GM19397 (cell line): ENCODE measurements at regions not wholly inside any gene's neighbourhood (a gene's known extent, or its start where the extent isn't known, plus 50 kb on each side); places are given as distances from the start of the nearest gene placed in this dataset.
"Not testable (repeated sequence)": the region's sequence is repeated elsewhere in the genome, so short reads cannot be mapped to it uniquely, and the experiment has no call there.

Experiments used
- ATAC-seq: cut with Tn5 transposase; IDR thresholded peaks from one replicate; pipeline ENCODE4 v1.9.1; 2021; ENCODE audit warnings: mild to moderate bottlenecking, moderate library complexity; ENCODE audit not compliant: unreplicated experiment

GRCh38 chr10:125407557-125407956, 247.2 kb upstream of the CTBP2 start:
- ATAC-seq, result no peak

- ATAC-seq, result no peak
Measured at GRCh38 chr10:125407000-125407502, 246.7 kb upstream of the CTBP2 start.

GRCh38 chr10:125404902-125405301, 244.5 kb upstream of the CTBP2 start:
- not testable (repeated sequence) for ATAC-seq

- no peak for ATAC-seq
Measured at GRCh38 chr10:125401462-125401861, 241.1 kb upstream of the CTBP2 start.

- no peak for ATAC-seq
Measured at GRCh38 chr10:125399289-125399688, 238.9 kb upstream of the CTBP2 start.

- ATAC-seq, result no peak
Measured at GRCh38 chr10:125398270-125398669, 237.9 kb upstream of the CTBP2 start.

GRCh38 chr10:125397608-125398007, 237.2 kb upstream of the CTBP2 start:
- ATAC-seq, result no peak

GRCh38 chr10:125396676-125397075, 236.3 kb upstream of the CTBP2 start:
- no peak for ATAC-seq

- no peak for ATAC-seq
Measured at GRCh38 chr10:125392609-125393008, 232.2 kb upstream of the CTBP2 start.

- no peak for ATAC-seq
Measured at GRCh38 chr10:125392154-125392553, 231.8 kb upstream of the CTBP2 start.

- no peak for ATAC-seq
Measured at GRCh38 chr10:125389648-125390047, 229.3 kb upstream of the CTBP2 start.

GRCh38 chr10:125379592-125379991, 219.2 kb upstream of the CTBP2 start:
- no peak for ATAC-seq

GRCh38 chr10:125377368-125377767, 217.0 kb upstream of the CTBP2 start:
- no peak for ATAC-seq

- ATAC-seq, result no peak
Measured at GRCh38 chr10:125375210-125375609, 214.8 kb upstream of the CTBP2 start.

GRCh38 chr10:125373546-125373945, 213.2 kb upstream of the CTBP2 start:
- no peak for ATAC-seq

- no peak for ATAC-seq
Measured at GRCh38 chr10:125370578-125370977, 210.2 kb upstream of the CTBP2 start.

- ATAC-seq, result no peak
Measured at GRCh38 chr10:125369382-125370326, 209.3 kb upstream of the CTBP2 start.

GRCh38 chr10:125368146-125368545, 207.8 kb upstream of the CTBP2 start:
- ATAC-seq, result no peak

GRCh38 chr10:125363791-125364190, 203.4 kb upstream of the CTBP2 start:
- ATAC-seq, result no peak

GRCh38 chr10:125362950-125363349, 202.6 kb upstream of the CTBP2 start:
- no peak for ATAC-seq

GRCh38 chr10:125359401-125359800, 199.0 kb upstream of the CTBP2 start:
- no peak for ATAC-seq

- ATAC-seq, result no peak
Measured at GRCh38 chr10:125355657-125356056, 195.3 kb upstream of the CTBP2 start.
